Gastroesophageal sphincter (tissue), 3 donors: ENCODE measurements at regions not wholly inside any gene's neighbourhood (a gene's known extent, or its start where the extent isn't known, plus 50 kb on each side); places are given as distances from the start of the nearest gene placed in this dataset.

Experiments
- CTCF ChIP-seq, 4 experiments: fragments of 200-600 bp in 2 of 4; fragments of 450-650 bp in 2 of 4; sonication (generic) in 1 of 4; IDR thresholded peaks; one replicate each; pipeline ENCODE4 v1.5.1; 2017 to 2019; ENCODE audit warnings: antibody characterized with exemption in 4 of 4, mild to moderate bottlenecking in 2 of 4, moderate library complexity in 2 of 4
- EP300 ChIP-seq: sonication (generic); formaldehyde crosslinking; IDR thresholded peaks from one replicate; pipeline ENCODE4 v1.6.1; 2017; ENCODE audit warnings: antibody characterized with exemption, mild to moderate bottlenecking
- POLR2A ChIP-seq, 2 donors: fragments of 450-650 bp; IDR thresholded peaks; one replicate each; pipeline ENCODE4 v1.6.1; 2017; ENCODE audit warnings: antibody characterized with exemption in 2 of 2, mild to moderate bottlenecking in 2 of 2, moderate library complexity in 1 of 2
- POLR2AphosphoS5 ChIP-seq: sonication (generic); formaldehyde crosslinking; IDR thresholded peaks from one replicate; pipeline ENCODE4 v1.6.1; 2017; ENCODE audit warnings: antibody characterized with exemption

DNA sequence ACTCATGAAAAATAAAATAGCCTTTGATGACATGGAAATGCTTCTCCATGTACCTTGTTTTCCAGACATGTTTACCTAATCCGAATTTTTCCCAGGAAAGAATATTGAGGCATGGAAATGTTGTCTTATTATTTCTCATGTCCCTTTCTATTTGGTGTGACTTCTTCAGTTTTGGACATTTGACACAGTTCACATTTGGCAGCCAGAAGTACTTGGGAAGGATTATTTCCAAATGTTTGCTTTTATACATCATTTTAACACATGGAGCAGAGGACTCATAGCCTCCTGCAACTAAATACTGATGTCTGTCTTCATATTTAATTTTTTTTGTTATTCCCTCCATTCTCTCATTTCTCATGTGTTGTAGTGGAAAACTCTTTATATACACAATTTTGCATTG, 94.3 kb downstream of the POSTN start:
- TF ChIP-seq EP300: no peak
- TF ChIP-seq CTCF (IDR thresholded peaks at IDR 0.05): no peak
- no peak for TF ChIP-seq POLR2A (IDR thresholded peaks at IDR 0.05)
- no peak for TF ChIP-seq POLR2AphosphoS5
